Colon (tissue), 2 donors: ENCODE measurements at regions not wholly inside any gene's neighbourhood (a gene's known extent, or its start where the extent isn't known, plus 50 kb on each side); places are given as distances from the start of the nearest gene placed in this dataset.
"Not testable (repeated sequence)": the region's sequence is repeated elsewhere in the genome, so short reads cannot be mapped to it uniquely, and the experiment has no call there.

Experiments used
- FAIRE-seq: peaks from 2 replicates; lab custom pipeline; 2012; peaks lifted over from hg19 to GRCh38; lab: Jason Lieb, UNC
- donor health status: control.
- donor health status: control.

- no peak for FAIRE-seq
These were observed 1250.4 kb upstream of the IGFBP7 start for GRCh38 chr4:58360354-58361133.

GRCh38 chr4:58359590-58359989 lies 1249.4 kb upstream of the IGFBP7 start:
- no peak for FAIRE-seq

- no peak for FAIRE-seq
These were observed 1247.8 kb upstream of the IGFBP7 start for GRCh38 chr4:58357947-58358346.

GRCh38 chr4:58325070-58325469 lies 1214.9 kb upstream of the IGFBP7 start:
- FAIRE-seq: no peak

GRCh38 chr4:58313444-58313843 lies 1203.3 kb upstream of the IGFBP7 start:
- no peak for FAIRE-seq

- FAIRE-seq: no peak
These were observed 1193.3 kb upstream of the IGFBP7 start for GRCh38 chr4:58303456-58303855.

- no peak for FAIRE-seq
These were observed 1191.3 kb upstream of the IGFBP7 start for GRCh38 chr4:58301376-58301999.

- no peak for FAIRE-seq
These were observed 1176.2 kb upstream of the IGFBP7 start for GRCh38 chr4:58286335-58286734.

- not testable (repeated sequence) for FAIRE-seq
These were observed 1170.7 kb upstream of the IGFBP7 start for GRCh38 chr4:58280928-58281327.

- FAIRE-seq: no peak
These were observed 1165.7 kb upstream of the IGFBP7 start for GRCh38 chr4:58275856-58276255.

GRCh38 chr4:58274553-58274952 lies 1164.4 kb upstream of the IGFBP7 start:
- no peak for FAIRE-seq

GRCh38 chr4:58272311-58272710 lies 1162.1 kb upstream of the IGFBP7 start:
- FAIRE-seq: no peak

GRCh38 chr4:58265734-58266133 lies 1155.5 kb upstream of the IGFBP7 start:
- no peak for FAIRE-seq

GRCh38 chr4:58261526-58261925 lies 1151.3 kb upstream of the IGFBP7 start:
- FAIRE-seq: no peak

- no peak for FAIRE-seq
These were observed 1144.1 kb upstream of the IGFBP7 start for GRCh38 chr4:58254291-58254690.

GRCh38 chr4:58252656-58253055 lies 1142.5 kb upstream of the IGFBP7 start:
- no peak for FAIRE-seq

GRCh38 chr4:58247792-58248191 lies 1137.6 kb upstream of the IGFBP7 start:
- FAIRE-seq: no peak

GRCh38 chr4:58225460-58225859 lies 1115.3 kb upstream of the IGFBP7 start:
- no peak for FAIRE-seq

GRCh38 chr4:58219179-58219578 lies 1109.0 kb upstream of the IGFBP7 start:
- FAIRE-seq: no peak

- no peak for FAIRE-seq
These were observed 1106.3 kb upstream of the IGFBP7 start for GRCh38 chr4:58216461-58216860.

- FAIRE-seq: no peak
These were observed 1104.2 kb upstream of the IGFBP7 start for GRCh38 chr4:58214376-58214775.

- FAIRE-seq: no peak
These were observed 1099.4 kb upstream of the IGFBP7 start for GRCh38 chr4:58209551-58209950.

- no peak for FAIRE-seq
These were observed 1098.8 kb upstream of the IGFBP7 start for GRCh38 chr4:58209001-58209400.
